MM.1S (cell line): ENCODE measurements at regions not wholly inside any gene's neighbourhood (a gene's known extent, or its start where the extent isn't known, plus 50 kb on each side); places are given as distances from the start of the nearest gene placed in this dataset.

Experiments
- EZH2phosphoT487 ChIP-seq: fragments of 300-600 bp; sonication (generic); IDR thresholded peaks from 2 replicates; pipeline ENCODE4 v1.6.1; 2018; ENCODE audit warnings: antibody characterized with exemption, low read length
- TF ChIP-seq, protein P1 (sequence below): fragments of 300-600 bp; sonication (generic); IDR thresholded peaks from 2 replicates; pipeline ENCODE4 v1.5.1; 2016; ENCODE audit warnings: antibody characterized with exemption, low read length, mixed read lengths

DNA sequence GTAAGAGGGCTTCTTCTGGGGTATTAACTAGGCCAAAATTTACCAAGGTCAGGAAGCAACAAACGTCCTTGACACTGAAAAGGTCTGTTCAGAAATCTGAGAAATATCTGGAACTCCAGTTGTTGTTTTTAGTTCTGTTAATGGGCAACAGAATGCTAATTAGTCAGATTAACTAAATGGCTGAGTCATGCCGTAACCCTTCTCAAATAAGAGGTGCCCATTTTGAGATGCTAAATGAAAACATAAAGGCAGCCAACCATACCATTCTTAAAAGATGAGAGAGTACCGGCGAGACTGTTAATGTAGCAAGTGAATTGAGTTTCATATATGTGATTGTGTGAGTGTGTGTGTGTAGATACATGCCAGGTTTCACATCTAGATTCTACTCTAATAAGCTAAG is 147.9 kb upstream of the GAREM1 start:
- TF ChIP-seq, protein P1, sequence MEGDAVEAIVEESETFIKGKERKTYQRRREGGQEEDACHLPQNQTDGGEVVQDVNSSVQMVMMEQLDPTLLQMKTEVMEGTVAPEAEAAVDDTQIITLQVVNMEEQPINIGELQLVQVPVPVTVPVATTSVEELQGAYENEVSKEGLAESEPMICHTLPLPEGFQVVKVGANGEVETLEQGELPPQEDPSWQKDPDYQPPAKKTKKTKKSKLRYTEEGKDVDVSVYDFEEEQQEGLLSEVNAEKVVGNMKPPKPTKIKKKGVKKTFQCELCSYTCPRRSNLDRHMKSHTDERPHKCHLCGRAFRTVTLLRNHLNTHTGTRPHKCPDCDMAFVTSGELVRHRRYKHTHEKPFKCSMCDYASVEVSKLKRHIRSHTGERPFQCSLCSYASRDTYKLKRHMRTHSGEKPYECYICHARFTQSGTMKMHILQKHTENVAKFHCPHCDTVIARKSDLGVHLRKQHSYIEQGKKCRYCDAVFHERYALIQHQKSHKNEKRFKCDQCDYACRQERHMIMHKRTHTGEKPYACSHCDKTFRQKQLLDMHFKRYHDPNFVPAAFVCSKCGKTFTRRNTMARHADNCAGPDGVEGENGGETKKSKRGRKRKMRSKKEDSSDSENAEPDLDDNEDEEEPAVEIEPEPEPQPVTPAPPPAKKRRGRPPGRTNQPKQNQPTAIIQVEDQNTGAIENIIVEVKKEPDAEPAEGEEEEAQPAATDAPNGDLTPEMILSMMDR, result no peak
- no peak for TF ChIP-seq EZH2phosphoT487
